T-helper 1 cell treated with Interleukin-12 subunit alpha and Interleukin-12 subunit beta and Interleukin-4 antibody, amounts not matched to agents 30 μg/mL and 1 μg/mL, for 36 hours (primary cell): ENCODE measurements at regions not wholly inside any gene's neighbourhood (a gene's known extent, or its start where the extent isn't known, plus 50 kb on each side); places are given as distances from the start of the nearest gene placed in this dataset.
"Not testable (repeated sequence)": the region's sequence is repeated elsewhere in the genome, so short reads cannot be mapped to it uniquely, and the experiment has no call there.

Source experiments
- H3K27ac Mint-ChIP-seq: one replicate; pipeline ENCODE4 v1.8.0; 2021; ENCODE audit warnings: mild to moderate bottlenecking, mixed read lengths
- H3K27me3 Mint-ChIP-seq: one replicate; pipeline ENCODE4 v1.8.0; 2021; ENCODE audit warnings: low read depth, mixed read lengths
- H3K36me3 Mint-ChIP-seq: one replicate; pipeline ENCODE4 v1.8.0; 2021; ENCODE audit warnings: low read depth, mixed read lengths
- H3K4me1 Mint-ChIP-seq: one replicate; pipeline ENCODE4 v1.8.0; 2021; ENCODE audit warnings: low read depth, mixed read lengths
- H3K4me3 Mint-ChIP-seq: one replicate; pipeline ENCODE4 v1.8.0; 2021; ENCODE audit warnings: mild to moderate bottlenecking, moderate library complexity, mixed read lengths
- H3K9me3 Mint-ChIP-seq: one replicate; pipeline ENCODE4 v1.8.0; 2021; ENCODE audit warnings: mixed read lengths

GRCh38 chr1:96425382-96426129 lies 296.0 kb upstream of the PTBP2 start:
- H3K9me3 Mint-ChIP-seq = no peaks in the 10 kb centered on the region
- no peak overlapping the region for H3K4me3 Mint-ChIP-seq
- H3K36me3 Mint-ChIP-seq = no peaks in the 10 kb centered on the region
- no peak overlapping the region for H3K27ac Mint-ChIP-seq
- H3K4me1 Mint-ChIP-seq = no peaks in the 10 kb centered on the region
- H3K27me3 Mint-ChIP-seq = no peaks in the 10 kb centered on the region

GRCh38 chr1:96427616-96428015 lies 294.0 kb upstream of the PTBP2 start:
- H3K9me3 Mint-ChIP-seq = peaks cover 5% of the 10 kb centered on the region
- H3K27me3 Mint-ChIP-seq = no peaks in the 10 kb centered on the region
- no peak overlapping the region for H3K27ac Mint-ChIP-seq
- no peak overlapping the region for H3K4me3 Mint-ChIP-seq
- H3K36me3 Mint-ChIP-seq = no peaks in the 10 kb centered on the region
- H3K4me1 Mint-ChIP-seq = no peaks in the 10 kb centered on the region

GRCh38 chr1:96445302-96445701 lies 276.3 kb upstream of the PTBP2 start:
- Mint-ChIP-seq H3K27ac (no peak overlapping the region), H3K36me3 (no peaks in the 10 kb centered on the region), H3K27me3 (no peaks in the 10 kb centered on the region), H3K4me1 (no peaks in the 10 kb centered on the region), H3K4me3 (no peak overlapping the region), H3K9me3 (peaks cover 7% of the 10 kb centered on the region)

- Mint-ChIP-seq H3K27me3 (no peaks in the 10 kb centered on the region), H3K36me3 (no peaks in the 10 kb centered on the region), H3K4me3 (no peak overlapping the region), H3K27ac (no peak overlapping the region), H3K9me3 (peaks cover 5% of the 10 kb centered on the region), H3K4me1 (no peaks in the 10 kb centered on the region)
These were observed 257.5 kb upstream of the PTBP2 start for GRCh38 chr1:96464066-96464465.

GRCh38 chr1:96464522-96464921 lies 257.1 kb upstream of the PTBP2 start:
- Mint-ChIP-seq H3K4me1 (no peaks in the 10 kb centered on the region), H3K27ac (no peak overlapping the region), H3K4me3 (no peak overlapping the region), H3K9me3 (peaks cover 5% of the 10 kb centered on the region), H3K27me3 (no peaks in the 10 kb centered on the region), H3K36me3 (no peaks in the 10 kb centered on the region)

- Mint-ChIP-seq H3K27ac (no peak overlapping the region), H3K4me3 (no peak overlapping the region), H3K27me3 (no peaks in the 10 kb centered on the region), H3K36me3 (no peaks in the 10 kb centered on the region), H3K4me1 (no peaks in the 10 kb centered on the region), H3K9me3 (peaks cover 5% of the 10 kb centered on the region)
These were observed 256.6 kb upstream of the PTBP2 start for GRCh38 chr1:96464991-96465390.

- H3K4me3 Mint-ChIP-seq = no peak overlapping the region
- H3K36me3 Mint-ChIP-seq = no peaks in the 10 kb centered on the region
- H3K9me3 Mint-ChIP-seq = peaks cover 5% of the 10 kb centered on the region
- no peaks in the 10 kb centered on the region for H3K4me1 Mint-ChIP-seq
- no peaks in the 10 kb centered on the region for H3K27me3 Mint-ChIP-seq
- H3K27ac Mint-ChIP-seq = no peak overlapping the region
These were observed 256.1 kb upstream of the PTBP2 start for GRCh38 chr1:96465441-96465840.

- Mint-ChIP-seq H3K4me1 (no peaks in the 10 kb centered on the region), H3K9me3 (peaks cover 5% of the 10 kb centered on the region), H3K27me3 (no peaks in the 10 kb centered on the region), H3K36me3 (no peaks in the 10 kb centered on the region), H3K4me3 (no peak overlapping the region), H3K27ac (no peak overlapping the region)
These were observed 254.7 kb upstream of the PTBP2 start for GRCh38 chr1:96466842-96467241.

GRCh38 chr1:96469726-96470125 lies 251.9 kb upstream of the PTBP2 start:
- H3K27me3 Mint-ChIP-seq, H3K4me1 Mint-ChIP-seq, H3K27ac Mint-ChIP-seq, H3K36me3 Mint-ChIP-seq, H3K4me3 Mint-ChIP-seq: not testable (repeated sequence)
- peaks cover 11% of the 10 kb centered on the region for H3K9me3 Mint-ChIP-seq

- Mint-ChIP-seq H3K27ac (no peak overlapping the region), H3K4me3 (no peak overlapping the region)
These were observed 249.1 kb upstream of the PTBP2 start for GRCh38 chr1:96472471-96472870.

GRCh38 chr1:96473791-96474434 lies 247.7 kb upstream of the PTBP2 start:
- Mint-ChIP-seq H3K4me1 (no peaks in the 10 kb centered on the region), H3K4me3 (no peak overlapping the region), H3K27me3 (no peaks in the 10 kb centered on the region), H3K36me3 (no peaks in the 10 kb centered on the region), H3K9me3 (peaks cover 6% of the 10 kb centered on the region), H3K27ac (no peak overlapping the region)

More at GRCh38 chr1:96472471-96472870, 249.1 kb upstream of the PTBP2 start:
- no peaks in the 10 kb centered on the region for H3K36me3 Mint-ChIP-seq
- H3K27me3 Mint-ChIP-seq = no peaks in the 10 kb centered on the region
- peaks cover 11% of the 10 kb centered on the region for H3K9me3 Mint-ChIP-seq
- no peaks in the 10 kb centered on the region for H3K4me1 Mint-ChIP-seq

GRCh38 chr1:96474985-96475743 lies 246.4 kb upstream of the PTBP2 start:
- no peak overlapping the region for H3K4me3 Mint-ChIP-seq
- H3K36me3 Mint-ChIP-seq = no peaks in the 10 kb centered on the region
- H3K27me3 Mint-ChIP-seq = no peaks in the 10 kb centered on the region
- peaks cover 6% of the 10 kb centered on the region for H3K9me3 Mint-ChIP-seq
- H3K27ac Mint-ChIP-seq = no peak overlapping the region
- no peaks in the 10 kb centered on the region for H3K4me1 Mint-ChIP-seq

- no peaks in the 10 kb centered on the region for H3K36me3 Mint-ChIP-seq
- H3K27me3 Mint-ChIP-seq = no peaks in the 10 kb centered on the region
- no peak overlapping the region for H3K27ac Mint-ChIP-seq
- peaks cover 6% of the 10 kb centered on the region for H3K9me3 Mint-ChIP-seq
- H3K4me1 Mint-ChIP-seq = no peaks in the 10 kb centered on the region
- no peak overlapping the region for H3K4me3 Mint-ChIP-seq
These were observed 245.7 kb upstream of the PTBP2 start for GRCh38 chr1:96475903-96476302.

- Mint-ChIP-seq H3K36me3 (no peaks in the 10 kb centered on the region), H3K4me3 (no peak overlapping the region), H3K4me1 (no peaks in the 10 kb centered on the region), H3K27me3 (no peaks in the 10 kb centered on the region), H3K9me3 (peaks cover 6% of the 10 kb centered on the region), H3K27ac (no peak overlapping the region)
These were observed 243.4 kb upstream of the PTBP2 start for GRCh38 chr1:96478228-96478627.

- no peaks in the 10 kb centered on the region for H3K36me3 Mint-ChIP-seq
- H3K27me3 Mint-ChIP-seq = no peaks in the 10 kb centered on the region
- no peak overlapping the region for H3K4me3 Mint-ChIP-seq
- H3K27ac Mint-ChIP-seq = no peak overlapping the region
- H3K4me1 Mint-ChIP-seq = no peaks in the 10 kb centered on the region
- H3K9me3 Mint-ChIP-seq = no peaks in the 10 kb centered on the region
These were observed 240.2 kb upstream of the PTBP2 start for GRCh38 chr1:96481409-96481808.
